GM20000 (cell line): ENCODE measurements at regions not wholly inside any gene's neighbourhood (a gene's known extent, or its start where the extent isn't known, plus 50 kb on each side); places are given as distances from the start of the nearest gene placed in this dataset.
"Not testable (repeated sequence)": the region's sequence is repeated elsewhere in the genome, so short reads cannot be mapped to it uniquely, and the experiment has no call there.

Experiments
- DNase-seq: peaks from one replicate; pipeline ENCODE4 v3.0.0; 2012; ENCODE audit warnings: low spot score
- CTCF ChIP-seq: IDR thresholded peaks from 2 replicates; pipeline ENCODE4 v1.5.1; 2012; ENCODE audit warnings: mild to moderate bottlenecking, control low read depth; ENCODE audit errors: extremely low read depth, missing control alignments

DNA sequence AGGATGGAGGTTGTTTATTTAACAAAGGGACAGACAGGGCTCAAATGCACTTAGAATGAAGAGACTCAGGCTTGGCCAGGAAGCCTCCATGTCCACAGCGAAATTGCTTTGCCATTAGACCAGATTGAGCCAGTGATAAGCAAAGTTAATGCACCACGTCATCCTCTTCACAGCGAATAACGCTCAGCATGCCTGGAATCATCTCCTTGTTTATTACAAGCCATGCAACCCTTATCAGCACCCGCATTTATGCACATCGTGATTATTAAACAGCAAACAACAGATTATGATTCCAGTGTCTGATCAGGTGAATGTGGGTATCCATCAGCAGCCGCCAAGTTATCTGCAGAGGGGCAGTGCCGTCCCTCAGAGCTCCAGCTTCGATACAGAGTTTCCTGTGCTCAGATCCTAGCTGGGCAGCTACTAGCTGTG lies 175.0 kb upstream of the TMEM132C start:
- DNase-seq, result no peak

DNA sequence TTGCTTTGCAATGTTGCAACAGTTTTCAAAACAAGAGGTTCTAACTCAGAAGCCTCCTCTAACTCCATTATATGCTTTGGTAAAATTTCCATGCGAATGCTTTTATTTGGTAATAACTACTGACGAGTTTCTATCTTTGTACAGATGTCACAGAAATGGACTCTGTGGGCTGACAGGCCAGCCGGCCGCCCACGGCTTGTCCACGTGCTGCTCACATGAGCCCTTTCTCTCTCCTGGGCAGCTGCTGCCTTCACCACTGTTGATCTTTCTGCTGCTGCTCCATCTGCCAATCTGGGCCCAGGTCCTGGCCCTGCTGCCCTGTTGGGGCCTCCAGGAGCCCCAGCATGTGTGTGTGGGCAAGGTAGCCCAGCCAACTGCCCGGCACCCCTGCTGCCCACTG lies 168.2 kb upstream of the TMEM132C start:
- DNase-seq, result no peak
- no peak for TF ChIP-seq CTCF

More for the DNA sequence above, 175.0 kb upstream of the TMEM132C start:
- no peak for TF ChIP-seq CTCF

- TF ChIP-seq CTCF, result no peak
These were observed 163.8 kb upstream of the TMEM132C start for GRCh38 chr12:128103152-128103551.

GRCh38 chr12:128109236-128109635 lies 157.7 kb upstream of the TMEM132C start:
- no peak for DNase-seq
- no peak for TF ChIP-seq CTCF

More at GRCh38 chr12:128103152-128103551, 163.8 kb upstream of the TMEM132C start:
- no peak for DNase-seq

DNA sequence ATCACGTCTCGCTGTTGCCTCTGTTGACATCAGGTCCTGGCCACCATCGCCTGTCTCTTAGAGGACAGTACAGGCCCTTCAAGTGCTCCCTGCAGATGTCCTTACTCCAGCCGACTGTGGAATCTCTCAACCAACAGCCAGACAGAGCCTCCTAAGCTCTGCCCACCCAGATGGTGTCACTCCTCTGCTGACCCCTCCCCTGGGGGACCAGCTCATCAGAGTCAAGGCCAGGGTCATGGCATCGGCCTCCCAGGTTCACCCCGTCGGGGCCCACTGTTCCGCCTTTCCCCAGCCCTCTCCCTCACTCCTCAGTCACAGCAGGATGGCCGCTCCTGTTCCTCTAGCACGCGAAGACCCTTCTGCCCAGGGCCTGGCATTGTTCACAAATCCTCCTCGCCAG lies 157.3 kb upstream of the TMEM132C start:
- no peak for TF ChIP-seq CTCF
- DNase-seq, result no peak

- no peak for DNase-seq
- no peak for TF ChIP-seq CTCF
These were observed 155.6 kb upstream of the TMEM132C start for GRCh38 chr12:128111333-128111732.

DNA sequence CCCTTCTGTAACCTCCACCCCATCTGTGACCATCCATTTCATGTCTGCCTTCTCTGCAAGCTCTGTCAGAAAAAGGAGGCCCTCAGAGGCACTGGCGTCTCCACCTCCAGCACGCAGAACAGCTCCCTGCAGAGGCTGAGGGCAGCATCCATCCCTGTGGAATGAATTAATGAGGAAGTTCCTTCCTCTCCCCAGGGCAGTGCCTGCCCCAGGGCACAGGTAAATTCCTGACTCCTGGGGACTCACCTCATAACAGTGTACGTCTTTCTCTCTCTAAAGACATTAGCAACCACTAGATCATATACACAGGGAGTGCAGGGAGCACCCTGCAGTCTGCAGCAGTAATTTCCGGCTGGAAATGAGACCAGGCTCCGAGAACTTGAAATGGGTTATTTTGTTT lies 155.0 kb upstream of the TMEM132C start:
- TF ChIP-seq CTCF, result no peak
- DNase-seq, result no peak

DNA sequence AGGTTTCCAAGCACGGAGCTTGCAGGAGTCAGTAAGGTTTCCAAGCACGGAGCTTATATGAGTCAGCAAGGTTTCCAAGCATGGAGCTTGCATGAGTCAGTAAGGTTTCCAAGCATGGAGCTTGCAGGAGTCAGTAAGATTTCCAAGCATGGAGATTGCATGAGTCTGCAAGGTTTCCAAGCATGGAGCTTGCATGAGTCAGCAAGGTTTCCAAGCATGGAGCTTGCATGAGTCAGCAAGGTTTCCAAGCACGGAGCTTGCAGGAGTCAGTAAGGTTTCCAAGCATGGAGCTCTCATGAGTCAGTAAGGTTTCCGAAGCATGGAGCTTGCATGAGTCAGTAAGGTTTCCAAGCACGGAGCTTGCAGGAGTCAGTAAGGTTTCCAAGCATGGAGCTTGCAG lies 153.7 kb upstream of the TMEM132C start:
- DNase-seq, result not testable (repeated sequence)
